Nephron (organoid): ENCODE measurements at regions not wholly inside any gene's neighbourhood (a gene's known extent, or its start where the extent isn't known, plus 50 kb on each side); places are given as distances from the start of the nearest gene placed in this dataset.
A peak's percentile ranks its signal among the peaks of the same experiment; 100 is the strongest.
"Not testable (repeated sequence)": the region's sequence is repeated elsewhere in the genome, so short reads cannot be mapped to it uniquely, and the experiment has no call there.

Source experiments
- H3K27ac Mint-ChIP-seq, 3 experiments: 2 replicates each; pipeline ENCODE4 v1.8.0; 2020; ENCODE audit warnings: mixed read lengths in 3 of 3, mild to moderate bottlenecking in 2 of 3, moderate library complexity in 1 of 3
- H3K27me3 Mint-ChIP-seq: 2 replicates; pipeline ENCODE4 v1.8.0; 2021; ENCODE audit warnings: low read depth, mild to moderate bottlenecking, moderate library complexity, mixed read lengths
- H3K36me3 Mint-ChIP-seq: 2 replicates; pipeline ENCODE4 v1.8.0; 2020; ENCODE audit warnings: low read depth, mixed read lengths
- H3K4me1 Mint-ChIP-seq: 2 replicates; pipeline ENCODE4 v1.8.0; 2020; ENCODE audit warnings: mixed read lengths
- H3K4me3 Mint-ChIP-seq, 3 experiments: 2 replicates each; pipeline ENCODE4 v1.8.0; 2020; ENCODE audit warnings: mild to moderate bottlenecking in 3 of 3, mixed read lengths in 3 of 3, moderate library complexity in 2 of 3
- H3K9me3 Mint-ChIP-seq: 2 replicates; pipeline ENCODE4 v1.8.0; 2020; ENCODE audit warnings: mixed read lengths
- CTCF ChIP-seq, 3 experiments: fragments of 200-600 bp; sonication (generic); IDR thresholded peaks; one replicate each; pipeline ENCODE4 v1.5.0; 2021; ENCODE audit warnings: antibody characterized with exemption in 3 of 3; ENCODE audit not compliant: unreplicated experiment in 3 of 3

GRCh38 chr6:99818161-99818560 lies 175.9 kb downstream of the MCHR2 start:
- Mint-ChIP-seq H3K4me3 (no peak overlapping the region), H3K27me3 (peaks cover 4% of the 10 kb centered on the region), H3K36me3 (no peaks in the 10 kb centered on the region), H3K27ac (no peak overlapping the region), H3K9me3 (no peaks in the 10 kb centered on the region), H3K4me1 (peaks cover 5% of the 10 kb centered on the region)
- TF ChIP-seq CTCF (IDR thresholded peaks at IDR 0.05; ENCODE audit: unreplicated experiment in 3 of 3): no peak

- no peaks in the 10 kb centered on the region for H3K36me3 Mint-ChIP-seq
- no peak overlapping the region for H3K27ac Mint-ChIP-seq
- peaks cover 5% of the 10 kb centered on the region for H3K4me1 Mint-ChIP-seq
- H3K4me3 Mint-ChIP-seq: no peak overlapping the region
- H3K9me3 Mint-ChIP-seq: no peaks in the 10 kb centered on the region
- no peak for TF ChIP-seq CTCF (IDR thresholded peaks at IDR 0.05; ENCODE audit: unreplicated experiment in 3 of 3)
- peaks cover 4% of the 10 kb centered on the region for H3K27me3 Mint-ChIP-seq
Measured at GRCh38 chr6:99819853-99820252, 174.2 kb downstream of the MCHR2 start.

GRCh38 chr6:99821164-99821563 lies 172.9 kb downstream of the MCHR2 start:
- no peak for TF ChIP-seq CTCF (IDR thresholded peaks at IDR 0.05; ENCODE audit: unreplicated experiment in 3 of 3)
- H3K36me3 Mint-ChIP-seq: no peaks in the 10 kb centered on the region
- no peaks in the 10 kb centered on the region for H3K9me3 Mint-ChIP-seq
- H3K27ac Mint-ChIP-seq: no peak overlapping the region
- peaks cover 5% of the 10 kb centered on the region for H3K4me1 Mint-ChIP-seq
- peaks cover 4% of the 10 kb centered on the region for H3K27me3 Mint-ChIP-seq
- no peak overlapping the region for H3K4me3 Mint-ChIP-seq

- H3K4me1 Mint-ChIP-seq: peaks cover 5% of the 10 kb centered on the region
- no peaks in the 10 kb centered on the region for H3K36me3 Mint-ChIP-seq
- H3K4me3 Mint-ChIP-seq: peak overlapping the region; percentile 73 to 79 (median 76)
- H3K9me3 Mint-ChIP-seq: no peaks in the 10 kb centered on the region
- peaks cover 4% of the 10 kb centered on the region for H3K27me3 Mint-ChIP-seq
- H3K27ac Mint-ChIP-seq: peak overlapping the region in 1 of 3 experiments; percentile 3
- TF ChIP-seq CTCF (IDR thresholded peaks at IDR 0.05; ENCODE audit: unreplicated experiment in 3 of 3): peak; percentile 42 to 55 (median 54)
Measured at GRCh38 chr6:99822741-99823512, 171.1 kb downstream of the MCHR2 start.

GRCh38 chr6:99823513-99824235 lies 170.3 kb downstream of the MCHR2 start:
- H3K9me3 Mint-ChIP-seq, H3K27me3 Mint-ChIP-seq: not testable (repeated sequence)

GRCh38 chr6:99833034-99833433 lies 161.0 kb downstream of the MCHR2 start:
- no peak for TF ChIP-seq CTCF (IDR thresholded peaks at IDR 0.05; ENCODE audit: unreplicated experiment in 3 of 3)
- no peaks in the 10 kb centered on the region for H3K4me1 Mint-ChIP-seq
- no peak overlapping the region for H3K27ac Mint-ChIP-seq
- H3K27me3 Mint-ChIP-seq: no peaks in the 10 kb centered on the region
- no peak overlapping the region for H3K4me3 Mint-ChIP-seq
- H3K36me3 Mint-ChIP-seq: no peaks in the 10 kb centered on the region
- no peaks in the 10 kb centered on the region for H3K9me3 Mint-ChIP-seq

More at GRCh38 chr6:99823513-99824235, 170.3 kb downstream of the MCHR2 start:
- not testable (repeated sequence) for H3K27ac Mint-ChIP-seq, H3K36me3 Mint-ChIP-seq, H3K4me1 Mint-ChIP-seq
- peak overlapping the region; percentile 73 to 79 (median 76) for H3K4me3 Mint-ChIP-seq
